ENCODE measurements at regions not wholly inside any gene's neighbourhood (a gene's known extent, or its start where the extent isn't known, plus 50 kb on each side); places are given as distances from the start of the nearest gene placed in this dataset.

- Histone ChIP-seq H3K27me3 (ENCODE audit: insufficient read depth, low read length, poor library complexity, severe bottlenecking) (no peaks in the 10 kb centered on the region), H3K9me3 (ENCODE audit: insufficient read depth, low read depth, low read length) (0 out of 2 replicates have a peak, but pooled peaks cover 8% of the 10 kb centered on the region)
- TF ChIP-seq EZH2phosphoT487 (IDR thresholded peaks at IDR 0.05; ENCODE audit: borderline replicate concordance): no peak
- TF ChIP-seq CTCF (conservative IDR thresholded peaks at IDR 0.05; ENCODE audit: low read length): no peak
Observed at GRCh38 chr22:48300877-48301276, 1526.8 kb downstream of the BRD1 start.

DNA sequence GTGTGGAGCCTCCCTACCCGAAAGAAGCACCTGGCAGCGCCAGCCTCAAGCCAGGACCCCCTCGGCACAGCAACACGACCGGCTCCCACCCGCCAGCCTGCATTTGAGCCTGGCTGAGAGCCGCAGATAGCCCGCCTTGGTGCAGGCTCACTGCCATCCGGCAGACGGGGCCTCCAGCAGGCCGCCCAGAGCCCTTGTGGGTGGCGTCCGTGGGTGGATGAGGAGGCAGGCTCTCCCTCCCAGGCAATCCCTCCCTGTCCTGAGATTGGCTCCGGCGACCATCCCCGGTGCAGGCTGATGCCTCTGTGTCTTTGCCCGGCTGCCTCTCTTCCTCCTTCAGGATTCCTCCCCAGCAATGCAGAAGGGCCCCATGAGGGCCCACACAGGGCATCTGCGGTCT lies 1527.9 kb downstream of the BRD1 start:
- Histone ChIP-seq H3K79me2 (ENCODE audit: insufficient read depth, low read length) (no peaks in the 10 kb centered on the region), H3K9me3 (ENCODE audit: insufficient read depth, low read depth, low read length) (0 out of 2 replicates have a peak, but pooled peaks cover 8% of the 10 kb centered on the region), H3K9ac (ENCODE audit: low read depth, low read length, poor library complexity, severe bottlenecking) (no peak overlapping the region), H3K4me2 (ENCODE audit: low read depth, low read length, poor library complexity, severe bottlenecking) (no peak overlapping the region), H3K4me3 (ENCODE audit: low read length, poor library complexity, severe bottlenecking) (no peak overlapping the region), H4K20me1 (ENCODE audit: insufficient read depth, low read length, poor library complexity, severe bottlenecking) (no peaks in the 10 kb centered on the region), H3K27me3 (ENCODE audit: insufficient read depth, low read length, poor library complexity, severe bottlenecking) (no peaks in the 10 kb centered on the region), H2AFZ (ENCODE audit: low read length) (no peak overlapping the region), H3K4me1 (ENCODE audit: insufficient read depth, low read length, poor library complexity, severe bottlenecking) (no peaks in the 10 kb centered on the region), H3K9me2 (replicated peaks; ENCODE audit: low read depth, low read length) (no peaks in the 10 kb centered on the region), H3K36me3 (ENCODE audit: insufficient read depth, low read length) (no peaks in the 10 kb centered on the region), H3F3A (ENCODE audit: low read depth) (no peaks in the 10 kb centered on the region)
- TF ChIP-seq EZH2phosphoT487 (IDR thresholded peaks at IDR 0.05; ENCODE audit: borderline replicate concordance) (no peak), CTCF (conservative IDR thresholded peaks at IDR 0.05; ENCODE audit: low read length) (no peak)

More at GRCh38 chr22:48300877-48301276, 1526.8 kb downstream of the BRD1 start:
- H3F3A ChIP-seq (ENCODE audit: low read depth): no peaks in the 10 kb centered on the region
- no peak overlapping the region for H3K4me3 ChIP-seq (ENCODE audit: low read length, poor library complexity, severe bottlenecking)
- no peak overlapping the region for H3K9ac ChIP-seq (ENCODE audit: low read depth, low read length, poor library complexity, severe bottlenecking)
- no peaks in the 10 kb centered on the region for H3K36me3 ChIP-seq (ENCODE audit: insufficient read depth, low read length)
- H2AFZ ChIP-seq (ENCODE audit: low read length): no peak overlapping the region
- H3K4me1 ChIP-seq (ENCODE audit: insufficient read depth, low read length, poor library complexity, severe bottlenecking): no peaks in the 10 kb centered on the region
- no peaks in the 10 kb centered on the region for H4K20me1 ChIP-seq (ENCODE audit: insufficient read depth, low read length, poor library complexity, severe bottlenecking)
- H3K4me2 ChIP-seq (ENCODE audit: low read depth, low read length, poor library complexity, severe bottlenecking): no peak overlapping the region
- no peaks in the 10 kb centered on the region for H3K9me2 ChIP-seq (replicated peaks; ENCODE audit: low read depth, low read length)
- no peaks in the 10 kb centered on the region for H3K79me2 ChIP-seq (ENCODE audit: insufficient read depth, low read length)

DNA sequence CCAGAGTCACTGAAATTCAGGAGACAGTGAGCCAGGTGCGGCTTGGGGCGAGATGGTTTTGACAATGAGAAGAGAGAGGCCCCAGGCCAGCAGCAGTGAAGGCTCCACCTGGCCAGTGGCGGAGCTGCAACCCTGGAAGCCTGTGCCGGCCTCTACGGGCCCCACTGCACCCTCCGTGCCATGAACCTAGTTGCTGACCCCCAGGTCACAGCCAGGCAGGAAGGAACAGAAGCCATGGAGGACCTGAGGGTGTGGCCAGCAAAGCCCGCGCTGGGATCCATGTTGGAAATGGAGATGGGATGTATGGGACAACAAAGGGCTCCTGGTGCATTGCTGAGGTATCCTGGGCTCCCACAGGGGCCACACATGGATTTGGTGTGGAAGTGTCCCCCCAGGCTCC lies 1528.5 kb downstream of the BRD1 start:
- Histone ChIP-seq H3K9me2 (replicated peaks; ENCODE audit: low read depth, low read length) (no peaks in the 10 kb centered on the region), H3K27me3 (ENCODE audit: insufficient read depth, low read length, poor library complexity, severe bottlenecking) (no peaks in the 10 kb centered on the region), H3K36me3 (ENCODE audit: insufficient read depth, low read length) (no peaks in the 10 kb centered on the region), H4K20me1 (ENCODE audit: insufficient read depth, low read length, poor library complexity, severe bottlenecking) (no peaks in the 10 kb centered on the region), H3K4me3 (ENCODE audit: low read length, poor library complexity, severe bottlenecking) (no peak overlapping the region), H3K9me3 (ENCODE audit: insufficient read depth, low read depth, low read length) (0 out of 2 replicates have a peak, but pooled peaks cover 8% of the 10 kb centered on the region), H3K4me2 (ENCODE audit: low read depth, low read length, poor library complexity, severe bottlenecking) (no peak overlapping the region), H3K4me1 (ENCODE audit: insufficient read depth, low read length, poor library complexity, severe bottlenecking) (no peaks in the 10 kb centered on the region), H2AFZ (ENCODE audit: low read length) (no peak overlapping the region), H3K9ac (ENCODE audit: low read depth, low read length, poor library complexity, severe bottlenecking) (no peak overlapping the region), H3F3A (ENCODE audit: low read depth) (no peaks in the 10 kb centered on the region), H3K79me2 (ENCODE audit: insufficient read depth, low read length) (no peaks in the 10 kb centered on the region)
- TF ChIP-seq EZH2phosphoT487 (IDR thresholded peaks at IDR 0.05; ENCODE audit: borderline replicate concordance) (no peak), CTCF (conservative IDR thresholded peaks at IDR 0.05; ENCODE audit: low read length) (no peak)
